RWPE1 (cell line): ENCODE measurements at regions not wholly inside any gene's neighbourhood (a gene's known extent, or its start where the extent isn't known, plus 50 kb on each side); places are given as distances from the start of the nearest gene placed in this dataset.

Source experiments
- CTCF ChIA-PET: fragments of 350-600 bp; sonication (Branson Sonifier 250); formaldehyde crosslinking; extraction: SDS; loops from one replicate; lab custom pipeline; 2021; lab: Yijun Ruan, JAX
- POLR2A ChIA-PET: fragments of 400-600 bp; formaldehyde crosslinking; extraction: SDS; loops from one replicate; lab custom pipeline; 2020; ENCODE audit warnings: antibody characterized with exemption; ENCODE audit not compliant: low non-redundant PET; lab: Yijun Ruan, JAX
- DNase-seq: peaks from one replicate; pipeline ENCODE4 v3.0.0; 2012; ENCODE audit warnings: low spot score
- H3K27ac ChIP-seq: fragments of 450-650 bp; 2 replicates; pipeline ENCODE4 v1.5.1; 2017
- TF ChIP-seq, protein P1 (sequence below): fragments of 450-650 bp; conservative IDR thresholded peaks from 2 replicates; pipeline ENCODE4 v1.5.1; 2017; ENCODE audit warnings: low read depth, mild to moderate bottlenecking

DNA sequence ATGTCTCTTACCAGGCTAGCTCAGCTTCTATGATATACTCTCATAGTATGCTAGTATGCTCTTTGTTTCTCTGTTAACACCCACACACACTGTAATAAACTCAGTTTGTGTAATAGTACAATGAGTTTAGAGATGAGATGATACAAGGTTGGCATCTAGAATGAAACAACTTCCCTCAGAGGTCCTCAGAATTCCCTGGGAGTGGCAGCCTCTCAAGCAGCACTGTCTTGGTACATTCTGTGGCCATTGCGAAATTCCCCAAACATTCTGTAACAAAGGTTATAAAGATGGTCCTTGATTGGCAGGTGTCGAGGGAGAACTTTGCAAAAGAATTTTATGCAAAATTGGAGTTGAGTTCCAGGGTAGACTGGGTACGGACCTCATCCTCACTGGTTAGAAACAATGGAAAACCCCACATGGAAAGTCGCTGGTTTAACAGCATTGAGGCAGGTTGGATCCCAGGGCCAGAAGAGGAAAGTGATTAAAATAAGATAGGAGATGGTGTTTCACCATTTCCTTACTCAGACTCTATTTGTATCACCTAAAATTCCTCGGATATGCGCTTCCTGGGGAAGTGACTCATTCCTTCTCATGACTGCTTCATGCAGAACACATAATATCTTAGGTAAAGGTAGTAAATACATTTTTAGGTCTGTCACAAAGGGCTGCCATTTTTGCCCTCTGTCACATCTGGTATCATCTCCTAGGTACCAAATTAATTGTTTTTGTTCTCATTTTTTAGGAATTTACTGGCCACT, 657.8 kb downstream of the SORCS1 start:
- CTCF ChIA-PET = interaction anchor here (0.6 kb wide), 1 partner anchor 16 kb away, joined by 3 read pairs; no protein-coding TSS in a partner anchor
- H3K27ac ChIP-seq = no peak overlapping the region

DNA sequence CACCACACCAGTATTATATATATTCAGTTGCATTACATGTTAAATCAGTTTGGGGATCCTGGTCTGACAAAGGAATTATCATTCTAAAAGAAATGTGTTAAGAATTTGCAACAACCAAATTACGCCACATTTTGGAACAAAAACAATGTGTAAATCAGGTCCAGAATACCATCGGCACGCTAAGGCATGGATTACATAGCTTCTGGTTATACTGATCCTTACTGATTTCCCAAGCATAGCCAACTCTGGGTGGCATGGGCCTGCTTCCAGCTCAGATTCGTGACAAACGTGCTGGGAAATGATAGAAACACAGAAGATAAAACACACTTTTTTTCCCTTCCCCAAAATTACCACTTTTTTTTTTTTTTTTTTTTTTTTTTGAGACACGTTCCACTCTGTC, 660.0 kb downstream of the SORCS1 start:
- TF ChIP-seq, protein P1, sequence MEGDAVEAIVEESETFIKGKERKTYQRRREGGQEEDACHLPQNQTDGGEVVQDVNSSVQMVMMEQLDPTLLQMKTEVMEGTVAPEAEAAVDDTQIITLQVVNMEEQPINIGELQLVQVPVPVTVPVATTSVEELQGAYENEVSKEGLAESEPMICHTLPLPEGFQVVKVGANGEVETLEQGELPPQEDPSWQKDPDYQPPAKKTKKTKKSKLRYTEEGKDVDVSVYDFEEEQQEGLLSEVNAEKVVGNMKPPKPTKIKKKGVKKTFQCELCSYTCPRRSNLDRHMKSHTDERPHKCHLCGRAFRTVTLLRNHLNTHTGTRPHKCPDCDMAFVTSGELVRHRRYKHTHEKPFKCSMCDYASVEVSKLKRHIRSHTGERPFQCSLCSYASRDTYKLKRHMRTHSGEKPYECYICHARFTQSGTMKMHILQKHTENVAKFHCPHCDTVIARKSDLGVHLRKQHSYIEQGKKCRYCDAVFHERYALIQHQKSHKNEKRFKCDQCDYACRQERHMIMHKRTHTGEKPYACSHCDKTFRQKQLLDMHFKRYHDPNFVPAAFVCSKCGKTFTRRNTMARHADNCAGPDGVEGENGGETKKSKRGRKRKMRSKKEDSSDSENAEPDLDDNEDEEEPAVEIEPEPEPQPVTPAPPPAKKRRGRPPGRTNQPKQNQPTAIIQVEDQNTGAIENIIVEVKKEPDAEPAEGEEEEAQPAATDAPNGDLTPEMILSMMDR = no peak
- DNase-seq = no peak
- no peak overlapping the region for H3K27ac ChIP-seq
- POLR2A ChIA-PET = no interaction called here
- CTCF ChIA-PET = interaction anchor here (0.6 kb wide), 1 partner anchor 68 kb away, joined by 3 read pairs; no protein-coding TSS in a partner anchor

More for the DNA sequence above, 657.8 kb downstream of the SORCS1 start:
- POLR2A ChIA-PET = no interaction called here
- peak; percentile 81 for DNase-seq
- TF ChIP-seq, protein P1 = no peak

DNA sequence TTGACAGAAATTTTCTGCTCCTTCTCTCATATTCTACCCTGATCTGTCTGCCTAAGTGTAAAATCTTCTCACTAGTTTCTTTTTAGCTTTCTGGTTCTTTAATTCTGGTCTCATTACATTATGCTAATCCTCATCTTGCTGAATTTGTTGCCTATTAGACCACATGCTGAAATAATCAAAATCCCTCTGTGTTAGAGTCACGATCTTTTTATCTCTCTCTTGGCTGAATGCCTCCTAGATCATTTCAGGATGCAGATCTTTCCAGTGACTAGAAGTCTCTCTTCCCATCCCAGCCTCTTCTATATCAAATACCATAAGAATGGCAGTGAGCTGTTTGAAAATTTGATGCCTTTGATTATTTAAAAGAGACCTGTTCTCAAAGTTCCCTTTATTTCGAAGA, 661.9 kb downstream of the SORCS1 start:
- CTCF ChIA-PET = interaction anchor here (0.6 to 0.7 kb wide), 2 partner anchors 57 to 535 kb away, joined by 3 to 4 read pairs; no protein-coding TSS in a partner anchor
- no peak for DNase-seq
- TF ChIP-seq, protein P1 = no peak
- no peak overlapping the region for H3K27ac ChIP-seq
- POLR2A ChIA-PET = no interaction called here

DNA sequence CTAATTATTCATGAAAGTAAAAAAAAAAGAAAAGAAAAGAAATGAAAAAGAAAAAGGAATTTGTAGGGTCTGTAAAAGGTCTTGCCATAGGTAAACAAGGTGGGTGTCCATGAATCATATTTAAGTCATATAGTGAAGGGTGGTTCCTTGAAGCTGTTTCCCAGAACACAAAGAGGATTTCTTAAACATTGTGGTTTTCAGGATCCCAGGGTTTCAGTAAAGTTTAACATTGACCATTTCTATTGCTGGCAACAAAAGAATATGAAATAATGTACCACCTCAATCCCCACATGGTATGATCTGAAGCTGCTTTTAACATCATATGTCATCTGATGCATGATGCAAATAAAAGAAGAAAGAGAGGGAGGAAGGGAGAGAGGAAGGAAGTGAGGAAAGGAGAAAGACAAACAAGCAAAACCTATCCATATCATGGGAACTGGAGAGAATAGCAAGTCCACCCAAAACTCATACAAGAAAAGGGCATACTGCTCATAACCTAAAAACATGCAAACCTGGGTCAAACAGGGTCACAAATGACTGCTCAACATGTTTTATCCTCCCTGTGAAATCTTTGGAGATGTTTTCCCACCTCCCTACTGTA, 663.5 kb downstream of the SORCS1 start:
- TF ChIP-seq, protein P1 = no peak
- ChIA-PET POLR2A (no interaction called here), CTCF (no interaction called here)
- DNase-seq = no peak
- H3K27ac ChIP-seq = no peak overlapping the region

DNA sequence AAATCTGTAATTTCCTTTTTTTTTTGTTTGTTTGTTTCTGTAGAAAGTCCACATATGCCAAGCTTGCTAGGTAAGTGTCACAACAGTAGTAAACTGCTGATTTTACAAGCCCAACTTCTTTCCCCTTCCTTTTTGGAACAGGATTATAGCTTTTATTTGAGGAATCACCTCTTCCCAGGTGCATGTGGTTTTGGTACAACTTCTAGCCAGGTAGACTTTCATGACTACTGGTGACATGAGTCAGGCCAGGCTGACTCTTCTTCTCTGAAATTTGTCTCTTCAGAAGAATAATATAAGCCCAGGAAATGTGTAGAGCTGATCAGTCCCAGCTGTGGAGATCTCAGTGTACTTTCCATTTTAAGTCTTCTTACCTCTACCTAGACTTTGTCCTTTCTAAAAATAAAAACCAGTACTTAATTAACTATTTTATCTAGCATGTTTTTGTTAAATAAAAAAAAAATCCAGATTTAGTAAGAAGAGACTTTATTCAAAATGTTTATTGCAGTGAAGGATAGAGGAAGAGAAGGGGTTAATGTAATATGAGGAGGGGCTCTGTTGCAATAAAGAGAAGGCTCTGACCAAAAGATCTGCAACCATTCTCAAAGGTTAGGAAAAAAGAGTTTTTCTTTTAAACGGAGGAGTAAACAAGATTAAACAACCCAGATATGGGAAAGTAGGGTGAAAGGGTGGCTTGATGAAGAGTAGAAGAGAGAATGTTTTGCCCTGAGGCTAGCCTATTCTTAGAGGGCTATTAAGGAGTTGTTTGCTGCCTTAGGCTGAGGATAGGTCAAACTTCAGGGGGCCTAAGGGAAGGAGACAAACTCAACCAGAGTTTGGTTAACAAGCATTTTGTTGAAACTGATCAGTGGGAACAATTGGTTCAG, 664.2 kb downstream of the SORCS1 start:
- POLR2A ChIA-PET = no interaction called here

More for the DNA sequence above, 664.2 kb downstream of the SORCS1 start:
- TF ChIP-seq, protein P1 = no peak
- CTCF ChIA-PET = no interaction called here
- H3K27ac ChIP-seq = no peak overlapping the region
- DNase-seq = no peak
